Fibroblast of lung (primary cell): ENCODE measurements at regions not wholly inside any gene's neighbourhood (a gene's known extent, or its start where the extent isn't known, plus 50 kb on each side); places are given as distances from the start of the nearest gene placed in this dataset.

Experiments
- DNase-seq, 2 donors: peaks; one replicate each; pipeline versions ENCODE4 v3.0.0 to v3.0.0-alpha.2; 2010; ENCODE audit warnings: low read depth in 2 of 2
- H2AFZ ChIP-seq: 2 replicates; pipeline ENCODE4 v1.5.1; 2012; ENCODE audit warnings: low read length, control low read depth, inconsistent platforms
- H3K27ac ChIP-seq: 2 replicates; pipeline ENCODE4 v1.5.1; 2011; ENCODE audit warnings: low read length, control low read depth; ENCODE audit not compliant: insufficient read depth
- H3K27me3 ChIP-seq: 2 replicates; pipeline ENCODE4 v1.5.1; 2011; ENCODE audit warnings: mild to moderate bottlenecking, low read length; ENCODE audit not compliant: control insufficient read depth, insufficient read depth
- H3K36me3 ChIP-seq: 2 replicates; pipeline ENCODE4 v1.5.1; 2011; ENCODE audit warnings: low read length; ENCODE audit not compliant: control insufficient read depth, insufficient read depth
- H3K4me1 ChIP-seq: 2 replicates; pipeline ENCODE4 v1.5.1; 2011; ENCODE audit warnings: low read length; ENCODE audit not compliant: control insufficient read depth, insufficient read depth; ENCODE audit errors: extremely low read depth
- H3K4me2 ChIP-seq: 2 replicates; pipeline ENCODE4 v1.5.1; 2011; ENCODE audit warnings: low read length, control low read depth; ENCODE audit not compliant: insufficient read depth; ENCODE audit errors: extremely low read depth
- H3K4me3 ChIP-seq, 4 experiments: fragments of 200-600 bp in 1 of 4; sonication (generic) in 1 of 4; replicated peaks in 1 of 4; 2 replicates each; pipeline ENCODE4 v1.5.1; 2011 to 2016; ENCODE audit warnings: low read length in 4 of 4, low read depth in 3 of 4, mild to moderate bottlenecking in 3 of 4, control low read depth in 2 of 4, inconsistent platforms in 1 of 4, mixed read lengths in 1 of 4; ENCODE audit not compliant: insufficient read depth in 1 of 4; ENCODE audit errors: control extremely low read depth in 1 of 4
- H3K79me2 ChIP-seq: 2 replicates; pipeline ENCODE4 v1.5.1; 2012; ENCODE audit warnings: mild to moderate bottlenecking, low read length, inconsistent platforms; ENCODE audit not compliant: control insufficient read depth, insufficient read depth
- H3K9ac ChIP-seq: 2 replicates; pipeline ENCODE4 v1.5.1; 2011; ENCODE audit warnings: mild to moderate bottlenecking, low read length, control low read depth; ENCODE audit not compliant: insufficient read depth
- H3K9me3 ChIP-seq: 2 replicates; pipeline ENCODE4 v1.5.1; 2012; ENCODE audit warnings: low read depth, low read length; ENCODE audit not compliant: control insufficient read depth, insufficient read depth
- H4K20me1 ChIP-seq: 2 replicates; pipeline ENCODE4 v1.5.1; 2011; ENCODE audit warnings: low read length; ENCODE audit not compliant: control insufficient read depth, insufficient read depth; ENCODE audit errors: extremely low read depth
- CTCF ChIP-seq, 2 donors: IDR thresholded peaks in 1 of 2; conservative IDR thresholded peaks in 1 of 2; 1 replicate in 1 of 2; 2 replicates in 1 of 2; pipeline ENCODE4 v1.5.1; 2011 to 2012; ENCODE audit warnings: low read length in 2 of 2, control low read depth in 1 of 2, inconsistent platforms in 1 of 2, low read depth in 1 of 2, mild to moderate bottlenecking in 1 of 2
- EZH2 ChIP-seq: IDR thresholded peaks from 2 replicates; pipeline ENCODE4 v1.5.1; 2012; ENCODE audit warnings: low read length, control low read depth, mild to moderate bottlenecking; ENCODE audit errors: missing control alignments

- Histone ChIP-seq H3K79me2 (no peaks in the 10 kb centered on the region), H3K9me3 (no peaks in the 10 kb centered on the region), H3K27ac (no peak overlapping the region), H3K4me3 (peak overlapping the region in 1 of 4 experiments; percentile 13), H4K20me1 (no peaks in the 10 kb centered on the region), H3K36me3 (no peaks in the 10 kb centered on the region), H3K27me3 (no peaks in the 10 kb centered on the region), H2AFZ (no peak overlapping the region), H3K4me2 (no peak overlapping the region), H3K9ac (no peak overlapping the region), H3K4me1 (peaks cover 3% of the 10 kb centered on the region)
- DNase-seq, result no peak
- TF ChIP-seq EZH2 (no peak), CTCF (conservative IDR thresholded peaks at IDR 0.05 in 1 of 2, IDR thresholded peaks at IDR 0.05 in 1 of 2; ENCODE audit: low read depth in 1 of 2, low read length in 2 of 2) (peak; percentile 47)
Measured at GRCh38 chr2:215808996-215809395, 204.4 kb downstream of the MREG start.

- Histone ChIP-seq H3K4me1 (peaks cover 3% of the 10 kb centered on the region), H4K20me1 (no peaks in the 10 kb centered on the region), H3K4me2 (no peak overlapping the region), H3K27ac (no peak overlapping the region), H3K9ac (no peak overlapping the region), H3K79me2 (no peaks in the 10 kb centered on the region), H3K9me3 (no peaks in the 10 kb centered on the region), H2AFZ (no peak overlapping the region), H3K36me3 (no peaks in the 10 kb centered on the region), H3K27me3 (no peaks in the 10 kb centered on the region), H3K4me3 (no peak overlapping the region)
- TF ChIP-seq CTCF (conservative IDR thresholded peaks at IDR 0.05 in 1 of 2, IDR thresholded peaks at IDR 0.05 in 1 of 2; ENCODE audit: low read depth in 1 of 2, low read length in 2 of 2) (no peak), EZH2 (no peak)
- no peak for DNase-seq
Measured at GRCh38 chr2:215808194-215808593, 205.2 kb downstream of the MREG start.

GRCh38 chr2:215805493-215805892 is 207.9 kb downstream of the MREG start:
- H4K20me1 ChIP-seq, result no peaks in the 10 kb centered on the region
- no peak for TF ChIP-seq EZH2
- TF ChIP-seq CTCF (conservative IDR thresholded peaks at IDR 0.05 in 1 of 2, IDR thresholded peaks at IDR 0.05 in 1 of 2; ENCODE audit: low read depth in 1 of 2, low read length in 2 of 2), result no peak
- H3K27ac ChIP-seq, result no peak overlapping the region
- H3K27me3 ChIP-seq, result no peaks in the 10 kb centered on the region
- H2AFZ ChIP-seq, result no peak overlapping the region
- H3K9me3 ChIP-seq, result no peaks in the 10 kb centered on the region
- no peak overlapping the region for H3K4me2 ChIP-seq
- H3K79me2 ChIP-seq, result no peaks in the 10 kb centered on the region
- H3K9ac ChIP-seq, result no peak overlapping the region
- H3K4me1 ChIP-seq, result no peaks in the 10 kb centered on the region
- H3K36me3 ChIP-seq, result no peaks in the 10 kb centered on the region
- no peak overlapping the region for H3K4me3 ChIP-seq
- DNase-seq, result no peak
